GM21529 (cell line): ENCODE measurements at regions not wholly inside any gene's neighbourhood (a gene's known extent, or its start where the extent isn't known, plus 50 kb on each side); places are given as distances from the start of the nearest gene placed in this dataset.

Source experiments
- ATAC-seq: cut with Tn5 transposase; IDR thresholded peaks from one replicate; pipeline ENCODE4 v1.9.1; 2021; ENCODE audit not compliant: unreplicated experiment

DNA sequence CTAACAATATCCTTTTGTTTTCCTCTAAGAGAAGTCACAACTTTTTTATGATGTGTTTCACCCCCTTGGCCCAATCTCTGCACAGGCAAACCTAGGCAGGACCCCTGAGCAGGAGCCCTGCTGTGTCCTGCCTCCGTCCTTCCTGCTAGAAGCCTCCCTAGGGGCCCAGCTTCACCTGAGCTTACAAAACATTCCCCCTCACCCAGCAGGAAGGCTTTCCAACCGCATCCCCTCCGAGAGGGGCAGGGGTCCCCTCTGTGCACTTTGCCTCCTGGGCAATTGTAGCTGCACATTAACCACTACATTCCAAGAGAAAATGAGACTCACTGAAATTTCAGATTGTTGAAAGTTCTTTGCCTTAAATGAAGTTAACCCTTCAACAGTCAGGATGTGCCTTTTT is 176.2 kb downstream of the IRX2 start:
- ATAC-seq, result no peak

DNA sequence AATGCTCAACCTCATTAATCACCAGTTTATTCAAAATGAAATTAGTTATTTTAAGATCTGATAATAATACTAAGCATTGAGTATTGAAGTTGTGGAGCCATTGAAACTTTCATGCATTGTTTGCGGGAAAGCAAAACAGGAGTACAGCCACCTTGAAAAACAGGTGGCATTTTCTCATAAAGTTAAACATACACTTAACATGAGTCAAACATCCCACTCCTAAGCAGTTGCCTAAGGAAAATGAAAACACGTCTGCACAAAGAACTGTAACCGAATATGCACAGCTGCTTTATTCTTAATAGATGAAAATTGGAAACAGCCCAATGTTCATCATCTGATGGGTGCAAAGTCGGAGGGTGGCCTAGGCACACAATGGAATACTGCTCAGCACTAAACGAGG is 177.3 kb downstream of the IRX2 start:
- ATAC-seq, result no peak

DNA sequence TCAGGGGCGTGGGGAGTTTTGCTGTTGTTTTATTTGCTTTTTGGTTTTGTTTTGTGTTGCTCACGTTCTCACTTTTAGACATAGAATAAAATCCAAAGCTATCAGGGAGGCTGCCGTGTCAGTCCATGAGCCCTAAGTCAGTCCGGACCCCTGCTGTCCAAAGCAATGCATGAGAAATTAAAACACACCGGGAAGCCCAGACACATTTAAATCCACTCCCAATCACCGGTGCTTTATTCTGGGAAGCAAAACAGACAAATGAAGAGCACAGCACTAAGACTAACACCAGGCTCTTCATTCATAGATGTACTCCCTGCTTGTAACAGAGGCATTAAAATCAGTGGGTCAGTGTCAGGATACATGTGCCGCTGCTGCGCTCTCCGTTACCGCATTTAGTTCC is 180.9 kb downstream of the IRX2 start:
- no peak for ATAC-seq

- no peak for ATAC-seq
Observed at GRCh38 chr5:2569774-2570542, 181.5 kb downstream of the IRX2 start.

DNA sequence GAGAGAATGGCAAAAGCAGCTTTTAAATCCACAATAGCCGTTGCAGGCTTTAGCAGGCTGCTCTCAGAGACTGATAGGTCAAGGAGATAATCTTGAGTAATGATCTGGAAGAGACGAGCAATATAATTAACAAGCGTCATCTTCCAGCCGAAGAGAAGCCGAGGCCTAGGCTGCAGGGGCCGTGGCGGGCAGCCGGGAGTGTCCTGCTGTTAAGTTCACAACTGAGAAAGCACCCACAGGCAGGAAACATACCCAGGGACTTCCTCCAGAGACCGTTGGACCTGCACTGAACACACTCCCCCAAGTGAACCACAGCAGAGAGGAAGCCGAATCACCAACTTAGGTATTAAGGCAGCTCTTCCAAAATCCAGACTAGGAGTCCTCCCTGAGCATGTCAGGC is 182.3 kb downstream of the IRX2 start:
- ATAC-seq, result no peak

GRCh38 chr5:2566284-2566683 is 185.2 kb downstream of the IRX2 start:
- ATAC-seq, result no peak

- no peak for ATAC-seq
Observed at GRCh38 chr5:2565147-2565546, 186.3 kb downstream of the IRX2 start.

DNA sequence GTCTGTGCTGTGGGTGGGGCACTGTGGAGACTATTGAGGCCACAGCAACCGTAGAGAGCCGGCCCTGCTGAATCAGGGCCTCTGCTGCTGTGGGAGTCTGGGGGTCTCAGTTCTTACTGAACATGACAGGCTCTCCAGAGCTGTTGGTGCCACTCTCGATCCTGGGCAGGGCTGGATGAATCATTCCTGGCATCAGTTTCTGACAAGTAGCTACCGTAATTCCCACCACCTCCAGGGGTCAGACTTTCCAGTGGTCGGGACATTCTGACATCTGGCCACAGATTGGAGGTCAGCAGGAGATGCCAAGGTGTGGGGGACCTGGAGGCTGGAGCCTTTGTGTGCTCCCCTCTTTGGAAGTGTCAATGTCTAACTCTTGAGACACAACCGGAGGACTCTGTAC is 188.4 kb downstream of the IRX2 start:
- ATAC-seq, result no peak

- no peak for ATAC-seq
Observed at GRCh38 chr5:2562036-2562435, 189.4 kb downstream of the IRX2 start.

GRCh38 chr5:2560435-2560834 is 191.0 kb downstream of the IRX2 start:
- ATAC-seq, result no peak

DNA sequence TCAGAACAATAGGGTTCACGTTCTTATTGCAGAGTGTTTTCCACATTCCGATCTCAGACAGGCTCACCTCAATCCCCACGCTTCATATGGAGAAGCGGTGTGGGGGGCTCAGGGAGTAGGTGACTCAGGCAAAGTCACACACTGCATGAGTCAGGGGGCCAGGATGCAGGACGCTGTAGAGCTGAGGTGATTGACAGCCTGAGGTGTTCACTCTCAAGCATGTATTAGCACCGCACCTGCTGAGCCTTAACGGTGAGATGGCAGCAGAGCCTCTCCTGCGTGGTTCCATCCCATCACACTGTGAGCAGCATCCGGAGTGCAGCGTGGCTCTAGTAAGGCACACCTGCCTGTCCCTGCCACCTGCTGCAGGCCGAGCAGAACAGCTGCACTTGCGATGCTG is 194.0 kb downstream of the IRX2 start:
- ATAC-seq, result no peak

DNA sequence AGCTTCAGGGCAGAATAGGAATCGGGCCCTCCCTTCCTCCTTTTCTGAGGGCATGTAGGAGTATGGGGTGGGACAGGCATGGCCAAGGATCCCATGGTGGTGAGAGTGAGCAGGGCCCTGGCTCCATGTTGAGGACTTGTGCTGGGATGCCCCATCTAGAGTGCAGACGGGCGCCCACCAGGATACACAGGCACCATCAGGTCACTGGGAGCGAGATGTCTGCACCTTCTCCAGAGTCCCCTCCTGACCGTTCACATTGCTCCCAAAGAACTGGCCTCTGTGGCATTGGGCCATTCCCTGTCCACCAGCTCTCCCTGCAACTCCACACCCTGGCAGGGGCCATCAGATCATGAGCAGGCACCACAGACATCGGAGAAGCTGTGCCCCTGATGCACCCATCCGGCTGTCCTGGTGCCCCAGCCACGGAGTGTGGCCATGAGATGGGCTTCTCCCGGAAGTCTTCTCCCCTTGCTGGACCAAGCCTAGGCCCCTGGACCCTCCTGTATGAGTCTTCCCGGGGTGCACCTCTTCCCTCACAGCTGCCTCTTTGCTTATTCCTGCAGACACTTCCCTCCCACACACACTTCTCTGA is 195.0 kb downstream of the IRX2 start:
- no peak for ATAC-seq

DNA sequence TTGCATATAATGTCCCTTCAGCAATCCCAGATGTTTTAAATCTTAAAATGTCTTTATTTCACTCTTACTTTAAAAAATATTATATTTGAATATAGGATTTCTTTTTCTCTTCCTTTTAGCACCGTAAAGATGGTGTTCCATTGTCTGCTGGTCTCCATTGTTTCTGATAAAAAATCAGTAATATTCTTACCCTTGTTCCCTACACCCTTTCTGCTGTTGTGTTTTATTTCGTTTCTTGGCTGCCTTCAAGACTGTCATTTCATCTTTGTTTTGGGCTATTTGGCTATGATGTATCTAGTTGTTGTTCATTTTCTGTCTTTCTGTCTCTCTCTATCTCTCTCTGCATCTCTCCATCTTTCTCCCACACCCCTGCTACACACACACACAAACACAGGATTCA is 197.9 kb downstream of the IRX2 start:
- ATAC-seq, result no peak

GRCh38 chr5:2550509-2550908 is 201.0 kb downstream of the IRX2 start:
- ATAC-seq, result no peak

- no peak for ATAC-seq
Observed at GRCh38 chr5:2549900-2550299, 201.6 kb downstream of the IRX2 start.

DNA sequence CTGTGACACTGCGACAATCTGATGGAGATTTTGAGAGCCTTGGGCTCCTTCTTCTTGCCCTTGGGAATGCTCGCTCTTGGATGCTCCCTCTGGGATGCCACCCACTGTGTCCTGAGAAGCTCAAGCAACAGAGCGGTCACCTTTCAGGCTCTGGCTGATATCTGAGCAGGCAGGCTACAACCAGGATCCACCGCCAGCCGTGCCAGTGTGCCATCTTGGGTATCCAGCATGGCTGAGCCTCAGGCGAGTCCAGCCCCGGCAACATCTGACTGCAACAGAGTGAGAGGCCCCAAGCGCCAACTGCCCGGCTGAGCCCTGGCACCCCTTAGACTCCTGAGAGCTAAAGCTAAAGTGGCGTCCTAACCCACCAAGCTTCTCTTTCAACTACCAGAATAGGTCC is 202.1 kb downstream of the IRX2 start:
- ATAC-seq, result no peak

- ATAC-seq, result no peak
Observed at GRCh38 chr5:2546938-2547337, 204.5 kb downstream of the IRX2 start.

DNA sequence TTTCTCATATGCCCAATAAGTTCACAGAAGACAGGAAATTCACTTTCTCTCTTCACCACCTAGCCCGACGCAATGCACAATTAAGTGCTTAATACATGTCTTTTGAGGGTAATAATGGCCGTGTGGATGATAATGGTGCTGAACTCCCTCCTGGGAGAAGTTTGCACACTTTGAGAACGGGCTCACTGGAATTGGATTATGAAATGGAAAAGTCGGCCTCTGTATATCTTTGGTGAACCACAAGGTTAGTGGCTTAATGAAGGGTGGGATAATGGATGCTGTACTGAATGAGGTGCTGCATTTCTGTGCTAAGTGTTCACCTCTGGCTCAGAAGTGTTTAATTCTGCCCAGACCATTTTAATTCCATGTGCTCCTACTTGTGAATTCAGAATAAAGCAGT is 207.5 kb downstream of the IRX2 start:
- no peak for ATAC-seq

- ATAC-seq, result no peak
Observed at GRCh38 chr5:2542821-2543220, 208.7 kb downstream of the IRX2 start.

DNA sequence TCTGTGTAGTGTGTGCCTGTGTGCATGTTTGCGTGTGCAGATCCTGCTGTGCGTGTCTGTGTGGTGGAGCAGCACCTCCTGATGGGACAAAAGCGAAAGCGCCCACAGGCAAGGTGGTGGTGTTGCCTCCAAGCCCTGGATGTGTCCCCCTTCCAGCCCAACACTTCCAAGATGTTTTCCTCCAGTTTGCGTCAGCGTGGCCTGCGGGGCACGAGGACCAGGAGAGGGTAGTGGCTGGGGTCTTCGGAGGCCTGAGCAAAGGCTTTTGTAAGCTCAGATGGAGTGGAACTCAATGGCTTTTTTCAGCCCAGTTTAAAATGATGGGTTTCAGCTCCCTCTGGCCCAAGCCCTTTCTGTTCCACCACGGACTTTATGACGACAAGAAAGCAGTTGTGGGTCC is 209.5 kb downstream of the IRX2 start:
- ATAC-seq, result no peak

DNA sequence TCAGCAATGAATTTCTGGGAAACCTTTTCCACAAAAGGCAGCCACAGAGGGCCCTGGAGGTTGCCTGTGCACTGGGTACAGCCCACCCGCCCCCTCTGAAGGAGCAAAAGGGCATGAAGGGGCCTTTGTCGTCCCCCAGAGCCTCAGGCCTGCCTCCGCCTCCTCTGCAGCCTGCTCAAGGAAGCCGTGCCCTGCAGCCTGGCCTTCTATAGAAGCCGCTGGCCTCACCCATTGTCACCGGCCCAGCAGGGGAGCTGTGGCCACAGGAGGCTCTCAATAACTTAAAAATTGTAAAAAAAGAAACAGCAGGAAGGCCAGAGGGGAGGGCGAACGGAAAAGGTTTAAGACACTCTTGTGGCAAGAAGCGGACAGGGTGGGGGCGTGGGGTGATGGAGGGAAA is 213.3 kb downstream of the IRX2 start:
- no peak for ATAC-seq

DNA sequence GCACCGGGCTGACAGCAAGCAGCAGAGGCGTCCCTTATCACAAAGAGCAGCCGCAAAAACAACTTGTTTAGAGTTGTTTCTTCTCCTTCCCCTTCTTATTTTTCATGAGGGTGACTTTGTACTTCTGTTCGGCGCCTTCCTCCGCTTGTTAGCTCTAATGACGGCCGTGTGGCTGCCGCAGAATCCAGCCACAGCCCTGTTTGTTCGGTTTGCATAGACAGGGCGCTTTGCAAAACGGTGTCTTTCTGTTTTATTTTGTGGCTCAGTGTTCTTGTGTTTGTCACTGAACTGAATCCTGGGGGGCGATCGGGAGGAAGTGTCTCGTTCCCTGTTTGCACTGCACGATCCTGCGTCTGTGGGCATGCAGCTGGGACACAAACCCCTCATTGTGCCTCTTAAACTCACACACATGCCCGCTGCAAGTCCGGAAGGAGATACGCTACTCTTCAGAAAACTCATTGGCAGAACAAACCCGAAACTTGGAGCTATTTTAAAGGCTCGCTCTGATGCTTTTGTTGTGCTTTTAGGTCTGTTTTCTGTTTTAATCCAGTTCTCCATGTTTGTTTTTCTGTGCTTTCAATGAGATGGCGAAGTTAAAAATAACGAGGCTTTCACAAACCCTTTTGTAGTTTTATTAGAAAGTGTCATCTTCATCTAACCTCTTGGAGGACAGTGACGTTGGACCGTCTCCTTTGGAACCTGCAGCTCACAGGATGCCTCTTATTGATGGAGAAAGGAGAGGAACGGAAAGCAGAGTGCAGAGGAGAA is 213.9 kb downstream of the IRX2 start:
- no peak for ATAC-seq
